ENCODE measurements at regions not wholly inside any gene's neighbourhood (a gene's known extent, or its start where the extent isn't known, plus 50 kb on each side); places are given as distances from the start of the nearest gene placed in this dataset.

GRCh38 chrX:11967986-11968869, 170.0 kb upstream of the FRMPD4 start:
- Histone ChIP-seq H3K4me3 (ENCODE audit: control insufficient read depth in 2 of 3, extremely low read depth in 1 of 3, insufficient read depth in 2 of 3, low read depth in 1 of 3, low read length in 3 of 3) (no peak overlapping the region), H3K4me2 (ENCODE audit: control insufficient read depth, extremely low read depth, insufficient read depth, low read depth, low read length) (no peak overlapping the region), H3K27ac (ENCODE audit: control insufficient read depth, insufficient read depth, low read length) (no peak overlapping the region), H4K20me1 (ENCODE audit: control insufficient read depth, extremely low read depth, insufficient read depth, low read length) (no peaks in the 10 kb centered on the region), H2AFZ (ENCODE audit: control insufficient read depth, low read length) (no peak overlapping the region), H3K36me3 (ENCODE audit: control insufficient read depth in 2 of 2, extremely low read depth in 1 of 2, insufficient read depth in 2 of 2, low read length in 2 of 2) (no peaks in the 10 kb centered on the region), H3K4me1 (ENCODE audit: control insufficient read depth, extremely low read depth, insufficient read depth, low read length) (peaks cover 9% of the 10 kb centered on the region), H3K9me1 (ENCODE audit: control insufficient read depth, extremely low read depth, insufficient read depth, low read length) (no peaks in the 10 kb centered on the region), H3K9ac (ENCODE audit: control insufficient read depth, extremely low read depth, insufficient read depth, low read length) (no peak overlapping the region), H3K79me2 (ENCODE audit: control insufficient read depth, insufficient read depth, low read length) (no peaks in the 10 kb centered on the region), H3K27me3 (ENCODE audit: control insufficient read depth, extremely low read depth, insufficient read depth, low read length) (no peaks in the 10 kb centered on the region), H3K9me3 (ENCODE audit: control insufficient read depth, low read depth, low read length) (no peaks in the 10 kb centered on the region)
- peak; percentile 55 for FAIRE-seq
- peak in 1 of 3 experiments; percentile 0 for TF ChIP-seq CTCF (optimal IDR thresholded peaks at IDR 0.05 in 1 of 3, IDR thresholded peaks at IDR 0.05 in 1 of 3, conservative IDR thresholded peaks at IDR 0.05 in 1 of 3; ENCODE audit: extremely low read depth in 1 of 3, insufficient read depth in 2 of 3, low read length in 3 of 3)
- TF ChIP-seq EZH2 (IDR thresholded peaks at IDR 0.05; ENCODE audit: low read length) = no peak
- dilution Hi-C loops (cut with MboI; ENCODE audit: extremely low pct_ligation_motif_present, low sequenced_read_pairs) = no loop called here
- DNase-seq (ENCODE audit: low read depth, low spot score) = peak; percentile 33

GRCh38 chrX:11968991-11969390, 169.3 kb upstream of the FRMPD4 start:
- DNase-seq (ENCODE audit: low read depth, low spot score) (no peak), FAIRE-seq (no peak)
- Histone ChIP-seq H4K20me1 (ENCODE audit: control insufficient read depth, extremely low read depth, insufficient read depth, low read length) (no peaks in the 10 kb centered on the region), H3K36me3 (ENCODE audit: control insufficient read depth in 2 of 2, extremely low read depth in 1 of 2, insufficient read depth in 2 of 2, low read length in 2 of 2) (no peaks in the 10 kb centered on the region), H3K27ac (ENCODE audit: control insufficient read depth, insufficient read depth, low read length) (no peak overlapping the region), H3K4me2 (ENCODE audit: control insufficient read depth, extremely low read depth, insufficient read depth, low read depth, low read length) (no peak overlapping the region), H3K9ac (ENCODE audit: control insufficient read depth, extremely low read depth, insufficient read depth, low read length) (no peak overlapping the region), H2AFZ (ENCODE audit: control insufficient read depth, low read length) (no peak overlapping the region), H3K79me2 (ENCODE audit: control insufficient read depth, insufficient read depth, low read length) (no peaks in the 10 kb centered on the region), H3K9me1 (ENCODE audit: control insufficient read depth, extremely low read depth, insufficient read depth, low read length) (no peaks in the 10 kb centered on the region), H3K27me3 (ENCODE audit: control insufficient read depth, extremely low read depth, insufficient read depth, low read length) (no peaks in the 10 kb centered on the region), H3K9me3 (ENCODE audit: control insufficient read depth, low read depth, low read length) (no peaks in the 10 kb centered on the region), H3K4me1 (ENCODE audit: control insufficient read depth, extremely low read depth, insufficient read depth, low read length) (peaks cover 9% of the 10 kb centered on the region), H3K4me3 (ENCODE audit: control insufficient read depth in 2 of 3, extremely low read depth in 1 of 3, insufficient read depth in 2 of 3, low read depth in 1 of 3, low read length in 3 of 3) (no peak overlapping the region)
- dilution Hi-C loops (cut with MboI; ENCODE audit: extremely low pct_ligation_motif_present, low sequenced_read_pairs) = no loop called here
- TF ChIP-seq EZH2 (IDR thresholded peaks at IDR 0.05; ENCODE audit: low read length) (no peak), CTCF (optimal IDR thresholded peaks at IDR 0.05 in 1 of 3, IDR thresholded peaks at IDR 0.05 in 1 of 3, conservative IDR thresholded peaks at IDR 0.05 in 1 of 3; ENCODE audit: extremely low read depth in 1 of 3, insufficient read depth in 2 of 3, low read length in 3 of 3) (no peak)
